ENCODE measurements at regions not wholly inside any gene's neighbourhood (a gene's known extent, or its start where the extent isn't known, plus 50 kb on each side); places are given as distances from the start of the nearest gene placed in this dataset.

DNA sequence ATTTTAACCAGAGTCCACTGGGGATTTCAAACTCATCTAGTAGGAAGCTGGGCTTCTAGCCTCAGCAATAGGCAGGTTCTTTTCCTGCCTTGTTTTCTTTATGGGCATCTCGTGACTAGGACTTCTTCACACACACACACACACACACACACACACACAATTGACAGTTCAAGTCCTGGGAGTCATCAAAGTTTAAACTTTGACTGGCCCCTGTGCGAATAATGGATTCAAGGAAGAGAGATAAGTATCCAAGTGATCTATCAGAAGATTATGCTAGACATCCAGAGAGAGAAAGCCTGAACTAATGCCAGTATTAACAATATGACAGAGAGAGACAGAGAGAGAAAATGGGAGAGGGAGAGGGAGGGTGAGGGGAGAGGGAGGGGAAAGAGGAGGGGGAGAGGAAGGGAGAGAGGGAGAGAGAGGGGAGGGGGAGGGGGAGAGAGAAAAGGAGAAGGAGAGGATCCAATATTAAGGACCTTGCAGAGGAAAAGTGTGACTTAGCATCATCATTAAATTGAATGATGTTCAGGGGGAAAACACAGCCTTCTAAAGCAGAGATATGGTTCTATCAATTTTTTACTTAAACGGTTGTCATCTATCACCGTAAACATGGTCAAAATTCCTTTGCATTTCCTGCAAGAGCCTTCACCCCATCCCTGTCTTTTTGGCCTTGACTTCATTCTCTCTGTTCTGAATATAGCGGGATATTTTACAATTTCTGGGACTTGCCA is 327.6 kb upstream of the ZEB2 start:
- Histone ChIP-seq H3K27ac (ENCODE audit: low read depth, low read length) (no peak overlapping the region), H3K9ac (ENCODE audit: low read depth in 1 of 3, low read length in 3 of 3) (no peak overlapping the region), H3K4me3 (ENCODE audit: low read length in 3 of 3) (no peak overlapping the region), H3K4me1 (ENCODE audit: control insufficient read depth in 3 of 3, insufficient read depth in 3 of 3, low read length in 3 of 3) (no peaks in the 10 kb centered on the region), H3K9me3 (ENCODE audit: control insufficient read depth in 3 of 3, low read length in 3 of 3) (no peaks in the 10 kb centered on the region), H3K27me3 (ENCODE audit: control insufficient read depth in 3 of 3, insufficient read depth in 3 of 3, low read length in 3 of 3) (no peaks in the 10 kb centered on the region), H3K36me3 (ENCODE audit: control insufficient read depth in 3 of 3, insufficient read depth in 3 of 3, low read length in 3 of 3) (no peaks in the 10 kb centered on the region)

DNA sequence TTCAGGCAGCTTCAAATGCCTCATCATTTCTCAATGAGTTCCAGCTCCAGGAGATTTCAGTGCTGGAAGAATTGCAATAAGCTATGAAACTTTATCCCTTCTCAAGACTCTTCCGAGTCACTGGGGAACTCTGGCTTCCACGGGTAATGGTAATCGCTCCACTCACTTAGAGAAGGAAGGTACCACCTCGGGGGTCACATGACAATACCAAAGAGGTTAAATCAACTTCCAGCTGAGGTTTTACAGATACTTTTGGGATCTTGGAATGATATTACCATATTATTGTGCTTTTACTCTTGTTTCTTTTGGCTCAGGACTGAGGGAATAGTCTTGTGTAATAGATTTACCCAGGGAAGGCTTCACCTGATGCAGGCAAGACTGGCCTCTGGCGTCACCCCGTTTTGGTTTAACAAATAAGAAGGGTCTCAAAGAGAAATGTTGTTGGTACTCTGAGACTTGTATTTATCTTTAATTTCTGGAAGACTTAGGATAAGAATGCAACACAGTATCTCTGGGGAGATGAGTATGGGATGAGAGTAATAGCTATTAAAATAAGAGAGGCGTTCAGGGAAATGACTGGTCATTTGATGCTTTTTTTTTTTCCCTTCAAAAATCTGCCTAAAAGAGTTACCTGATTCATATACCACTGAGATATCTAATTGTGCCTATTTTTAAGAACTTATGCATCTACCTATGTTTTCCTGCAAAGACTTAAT is 316.9 kb upstream of the ZEB2 start:
- H3K4me3 ChIP-seq (ENCODE audit: low read length in 3 of 3): no peak overlapping the region
- peak overlapping the region; percentile 19 for H3K27ac ChIP-seq (ENCODE audit: low read depth, low read length)
- no peaks in the 10 kb centered on the region for H3K27me3 ChIP-seq (ENCODE audit: control insufficient read depth in 3 of 3, insufficient read depth in 3 of 3, low read length in 3 of 3)
- no peaks in the 10 kb centered on the region for H3K4me1 ChIP-seq (ENCODE audit: control insufficient read depth in 3 of 3, insufficient read depth in 3 of 3, low read length in 3 of 3)
- H3K36me3 ChIP-seq (ENCODE audit: control insufficient read depth in 3 of 3, insufficient read depth in 3 of 3, low read length in 3 of 3): no peaks in the 10 kb centered on the region
- no peak overlapping the region for H3K9ac ChIP-seq (ENCODE audit: low read depth in 1 of 3, low read length in 3 of 3)
- H3K9me3 ChIP-seq (ENCODE audit: control insufficient read depth in 3 of 3, low read length in 3 of 3): no peaks in the 10 kb centered on the region

DNA sequence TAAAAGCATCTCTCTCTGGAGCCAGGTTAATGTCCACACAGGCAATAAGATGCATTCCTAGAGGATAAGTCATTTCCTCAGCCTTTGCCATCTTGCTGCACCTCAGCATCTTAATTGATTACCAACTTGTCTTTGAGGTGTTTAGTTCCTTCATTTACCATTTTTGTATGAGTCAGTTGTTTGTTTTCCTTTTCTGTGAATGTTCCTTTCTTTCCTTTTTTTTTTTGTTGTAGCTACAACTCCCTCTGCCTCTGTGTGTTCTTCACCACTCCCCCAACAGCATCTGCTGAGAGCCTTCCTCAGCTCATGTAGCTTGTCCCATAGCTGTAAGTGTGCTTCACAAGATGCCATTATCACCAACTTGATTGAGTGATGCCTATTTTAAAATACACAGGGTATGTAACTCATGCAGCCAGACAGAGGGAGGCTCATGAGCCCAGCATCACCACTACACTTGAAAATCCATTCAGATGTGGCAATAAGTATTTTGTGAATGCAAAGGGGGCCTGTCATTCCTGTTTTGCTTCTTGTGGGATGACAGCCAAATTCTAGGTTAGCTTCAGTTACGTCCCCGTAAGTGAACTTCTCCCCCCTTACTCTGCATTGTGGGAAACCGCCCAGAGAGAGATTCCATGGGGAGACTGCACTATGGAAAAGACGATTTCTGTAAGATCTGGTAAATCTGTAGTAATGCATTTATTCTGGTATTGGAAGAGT is 315.9 kb upstream of the ZEB2 start:
- Histone ChIP-seq H3K36me3 (ENCODE audit: control insufficient read depth in 3 of 3, insufficient read depth in 3 of 3, low read length in 3 of 3) (no peaks in the 10 kb centered on the region), H3K9me3 (ENCODE audit: control insufficient read depth in 3 of 3, low read length in 3 of 3) (no peaks in the 10 kb centered on the region), H3K4me3 (ENCODE audit: low read length in 3 of 3) (no peak overlapping the region), H3K27ac (ENCODE audit: low read depth, low read length) (no peak overlapping the region), H3K27me3 (ENCODE audit: control insufficient read depth in 3 of 3, insufficient read depth in 3 of 3, low read length in 3 of 3) (no peaks in the 10 kb centered on the region), H3K9ac (ENCODE audit: low read depth in 1 of 3, low read length in 3 of 3) (no peak overlapping the region), H3K4me1 (ENCODE audit: control insufficient read depth in 3 of 3, insufficient read depth in 3 of 3, low read length in 3 of 3) (no peaks in the 10 kb centered on the region)

DNA sequence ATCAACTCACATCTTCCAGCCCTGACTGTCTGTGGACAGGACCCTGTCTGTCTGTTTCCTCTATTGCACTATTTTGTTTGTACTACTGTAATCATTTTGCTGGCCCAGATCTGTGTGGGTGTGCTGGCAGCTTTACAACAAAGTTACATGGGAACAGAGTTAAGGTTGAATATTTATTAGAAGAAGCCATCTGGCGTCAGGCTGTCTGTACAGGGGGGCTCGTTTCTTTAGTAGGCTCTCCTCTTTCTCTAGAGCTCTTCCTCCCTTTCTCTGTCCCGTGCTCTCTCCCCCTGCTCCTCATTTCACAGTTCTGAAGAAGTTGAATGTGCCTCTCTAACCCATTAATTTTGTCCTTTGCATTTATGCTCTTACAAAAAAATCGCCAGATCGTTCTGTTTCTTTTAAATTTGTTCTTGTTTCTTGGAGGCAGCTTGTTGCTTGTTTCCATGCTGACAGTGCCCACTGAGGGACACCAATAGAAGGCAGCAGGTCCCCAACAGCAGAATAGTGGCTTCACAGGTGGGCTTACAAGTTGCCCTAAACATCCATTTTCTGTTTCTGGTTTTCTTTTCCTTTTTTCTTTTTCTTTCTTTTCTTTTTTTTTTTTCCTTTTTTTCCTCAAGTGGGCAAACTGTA is 315.2 kb upstream of the ZEB2 start:
- no peaks in the 10 kb centered on the region for H3K36me3 ChIP-seq (ENCODE audit: control insufficient read depth in 3 of 3, insufficient read depth in 3 of 3, low read length in 3 of 3)
- no peak overlapping the region for H3K27ac ChIP-seq (ENCODE audit: low read depth, low read length)
- H3K4me1 ChIP-seq (ENCODE audit: control insufficient read depth in 3 of 3, insufficient read depth in 3 of 3, low read length in 3 of 3): no peaks in the 10 kb centered on the region
- H3K4me3 ChIP-seq (ENCODE audit: low read length in 3 of 3): no peak overlapping the region
- no peaks in the 10 kb centered on the region for H3K9me3 ChIP-seq (ENCODE audit: control insufficient read depth in 3 of 3, low read length in 3 of 3)
- H3K9ac ChIP-seq (ENCODE audit: low read depth in 1 of 3, low read length in 3 of 3): no peak overlapping the region
- H3K27me3 ChIP-seq (ENCODE audit: control insufficient read depth in 3 of 3, insufficient read depth in 3 of 3, low read length in 3 of 3): no peaks in the 10 kb centered on the region

DNA sequence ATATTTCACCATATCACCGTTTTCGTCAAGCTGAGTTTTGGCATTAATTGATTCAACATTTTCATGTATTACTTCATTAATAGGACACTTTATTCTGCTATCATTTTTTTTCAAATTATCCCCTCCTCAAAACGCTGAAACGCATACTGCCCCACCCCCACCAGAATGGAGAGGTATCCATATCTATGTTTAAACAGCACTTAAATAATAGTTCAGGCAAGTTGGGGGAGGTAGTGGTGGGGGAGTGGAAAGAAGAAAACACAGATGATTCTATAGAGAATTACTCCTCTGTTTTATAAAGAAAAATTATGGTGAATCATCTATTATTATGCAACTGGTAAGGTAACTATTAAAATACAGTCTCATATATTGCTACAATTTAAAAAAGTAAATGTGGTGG is 314.4 kb upstream of the ZEB2 start:
- Histone ChIP-seq H3K36me3 (ENCODE audit: control insufficient read depth in 3 of 3, insufficient read depth in 3 of 3, low read length in 3 of 3) (no peaks in the 10 kb centered on the region), H3K4me1 (ENCODE audit: control insufficient read depth in 3 of 3, insufficient read depth in 3 of 3, low read length in 3 of 3) (no peaks in the 10 kb centered on the region), H3K9me3 (ENCODE audit: control insufficient read depth in 3 of 3, low read length in 3 of 3) (no peaks in the 10 kb centered on the region), H3K27ac (ENCODE audit: low read depth, low read length) (no peak overlapping the region), H3K9ac (ENCODE audit: low read depth in 1 of 3, low read length in 3 of 3) (no peak overlapping the region), H3K27me3 (ENCODE audit: control insufficient read depth in 3 of 3, insufficient read depth in 3 of 3, low read length in 3 of 3) (no peaks in the 10 kb centered on the region), H3K4me3 (ENCODE audit: low read length in 3 of 3) (no peak overlapping the region)

DNA sequence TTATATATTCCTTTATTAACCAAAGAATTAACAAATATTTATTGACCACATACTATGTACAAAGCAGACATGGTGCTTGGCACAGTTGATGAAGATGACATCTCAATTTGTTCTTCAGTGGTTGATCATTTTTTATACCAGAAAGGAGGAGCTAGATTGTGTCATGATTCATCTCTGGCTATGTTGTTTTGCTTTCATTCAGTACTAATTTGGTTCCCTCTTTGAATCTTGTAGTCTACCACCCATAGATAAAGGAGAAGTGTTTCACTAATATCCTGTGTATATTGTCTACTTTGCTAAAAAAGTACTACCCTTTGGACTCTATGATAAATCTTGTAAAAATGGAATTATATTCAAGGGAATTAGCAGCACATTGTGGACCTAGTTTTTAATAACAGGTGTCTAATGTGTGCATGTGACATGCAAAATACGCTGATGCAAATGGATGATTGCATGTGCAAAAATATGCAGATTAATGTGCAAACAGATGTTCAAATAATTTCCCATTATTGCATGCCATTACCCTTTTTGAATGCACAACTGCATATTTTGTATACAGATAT is 313.2 kb upstream of the ZEB2 start:
- H3K4me3 ChIP-seq (ENCODE audit: low read length in 3 of 3): no peak overlapping the region
- no peak overlapping the region for H3K9ac ChIP-seq (ENCODE audit: low read depth in 1 of 3, low read length in 3 of 3)
- no peaks in the 10 kb centered on the region for H3K9me3 ChIP-seq (ENCODE audit: control insufficient read depth in 3 of 3, low read length in 3 of 3)
- no peaks in the 10 kb centered on the region for H3K36me3 ChIP-seq (ENCODE audit: control insufficient read depth in 3 of 3, insufficient read depth in 3 of 3, low read length in 3 of 3)
- H3K27me3 ChIP-seq (ENCODE audit: control insufficient read depth in 3 of 3, insufficient read depth in 3 of 3, low read length in 3 of 3): no peaks in the 10 kb centered on the region
- H3K27ac ChIP-seq (ENCODE audit: low read depth, low read length): no peak overlapping the region
- H3K4me1 ChIP-seq (ENCODE audit: control insufficient read depth in 3 of 3, insufficient read depth in 3 of 3, low read length in 3 of 3): no peaks in the 10 kb centered on the region

DNA sequence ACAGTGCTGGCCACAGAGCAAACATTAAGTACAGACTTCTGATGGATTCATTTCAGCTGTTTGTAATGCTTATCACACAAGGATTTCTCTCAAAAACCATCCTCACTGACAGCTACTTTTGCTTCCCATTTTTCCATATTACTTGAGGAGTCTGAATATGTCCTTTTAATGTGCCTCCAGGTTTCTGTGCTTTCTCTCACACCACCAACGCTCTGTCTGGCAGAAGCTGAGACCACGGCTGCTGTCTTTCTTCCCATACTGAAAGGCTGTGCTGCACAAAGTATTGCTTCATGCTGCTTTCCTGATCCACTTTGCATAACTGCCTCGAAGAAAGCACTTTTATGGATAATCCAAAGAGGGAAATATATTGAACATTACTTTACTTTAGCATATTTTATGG is 312.1 kb upstream of the ZEB2 start:
- no peak overlapping the region for H3K27ac ChIP-seq (ENCODE audit: low read depth, low read length)
- H3K36me3 ChIP-seq (ENCODE audit: control insufficient read depth in 3 of 3, insufficient read depth in 3 of 3, low read length in 3 of 3): no peaks in the 10 kb centered on the region

DNA sequence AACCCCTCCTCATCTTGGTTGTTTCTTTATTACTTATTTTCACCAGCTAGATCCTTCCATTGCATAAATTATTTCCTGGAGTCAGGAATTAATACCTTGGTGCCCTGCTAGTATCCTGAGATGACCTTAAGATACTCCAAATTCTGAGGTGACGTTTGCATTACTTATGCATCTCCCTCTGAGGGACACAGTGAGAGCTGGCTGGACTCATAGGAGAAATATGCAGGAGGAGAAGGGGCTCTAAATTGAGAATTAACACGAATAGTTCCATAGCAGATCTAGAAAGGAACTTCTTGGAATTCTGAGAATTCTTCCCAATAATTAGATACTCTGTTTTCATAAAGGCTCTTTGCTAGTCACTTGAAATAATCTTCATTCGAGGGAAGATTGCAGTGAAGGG is 310.6 kb upstream of the ZEB2 start:
- Histone ChIP-seq H3K27me3 (ENCODE audit: control insufficient read depth in 3 of 3, insufficient read depth in 3 of 3, low read length in 3 of 3) (no peaks in the 10 kb centered on the region), H3K9ac (ENCODE audit: low read depth in 1 of 3, low read length in 3 of 3) (no peak overlapping the region), H3K4me3 (ENCODE audit: low read length in 3 of 3) (no peak overlapping the region), H3K27ac (ENCODE audit: low read depth, low read length) (no peak overlapping the region), H3K4me1 (ENCODE audit: control insufficient read depth in 3 of 3, insufficient read depth in 3 of 3, low read length in 3 of 3) (no peaks in the 10 kb centered on the region), H3K9me3 (ENCODE audit: control insufficient read depth in 3 of 3, low read length in 3 of 3) (no peaks in the 10 kb centered on the region), H3K36me3 (ENCODE audit: control insufficient read depth in 3 of 3, insufficient read depth in 3 of 3, low read length in 3 of 3) (no peaks in the 10 kb centered on the region)

More for the DNA sequence above, 312.1 kb upstream of the ZEB2 start:
- no peaks in the 10 kb centered on the region for H3K9me3 ChIP-seq (ENCODE audit: control insufficient read depth in 3 of 3, low read length in 3 of 3)
- no peak overlapping the region for H3K4me3 ChIP-seq (ENCODE audit: low read length in 3 of 3)
- H3K4me1 ChIP-seq (ENCODE audit: control insufficient read depth in 3 of 3, insufficient read depth in 3 of 3, low read length in 3 of 3): no peaks in the 10 kb centered on the region
- H3K9ac ChIP-seq (ENCODE audit: low read depth in 1 of 3, low read length in 3 of 3): no peak overlapping the region
- H3K27me3 ChIP-seq (ENCODE audit: control insufficient read depth in 3 of 3, insufficient read depth in 3 of 3, low read length in 3 of 3): no peaks in the 10 kb centered on the region

DNA sequence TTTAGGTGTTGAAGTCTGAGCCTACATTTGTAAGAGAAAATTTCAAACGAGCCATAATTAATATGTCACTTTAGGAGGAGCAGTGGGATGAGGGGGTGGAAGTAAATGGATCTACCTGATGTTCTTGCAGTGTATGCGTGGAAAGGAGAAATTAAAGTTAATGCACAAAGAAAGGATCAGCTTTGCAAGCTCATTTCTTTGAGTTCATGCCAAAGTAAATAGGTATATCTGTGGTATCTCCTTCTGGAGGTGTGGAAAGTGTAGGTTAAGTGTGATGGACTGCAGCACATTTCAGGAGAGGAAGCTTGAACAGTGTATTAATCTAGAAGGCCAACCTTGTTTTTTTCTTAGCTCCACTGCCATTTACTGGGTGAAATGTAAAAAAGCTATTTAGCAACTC is 307.5 kb upstream of the ZEB2 start:
- H3K9me3 ChIP-seq (ENCODE audit: control insufficient read depth in 3 of 3, low read length in 3 of 3): no peaks in the 10 kb centered on the region
- H3K9ac ChIP-seq (ENCODE audit: low read depth in 1 of 3, low read length in 3 of 3): no peak overlapping the region
- H3K36me3 ChIP-seq (ENCODE audit: control insufficient read depth in 3 of 3, insufficient read depth in 3 of 3, low read length in 3 of 3): no peaks in the 10 kb centered on the region
- no peak overlapping the region for H3K27ac ChIP-seq (ENCODE audit: low read depth, low read length)
- no peaks in the 10 kb centered on the region for H3K27me3 ChIP-seq (ENCODE audit: control insufficient read depth in 3 of 3, insufficient read depth in 3 of 3, low read length in 3 of 3)
- no peak overlapping the region for H3K4me3 ChIP-seq (ENCODE audit: low read length in 3 of 3)
- H3K4me1 ChIP-seq (ENCODE audit: control insufficient read depth in 3 of 3, insufficient read depth in 3 of 3, low read length in 3 of 3): no peaks in the 10 kb centered on the region

All from skeletal muscle tissue (tissue), 3 donors.